HCT116 (cell line): ENCODE measurements at regions not wholly inside any gene's neighbourhood (a gene's known extent, or its start where the extent isn't known, plus 50 kb on each side); places are given as distances from the start of the nearest gene placed in this dataset.

Experiments
- ATAC-seq: fragments of 200-7000 bp; cut with Tn5 transposase; 2 replicates; pipeline ENCODE4 v1.9.1; 2020; ENCODE audit warnings: mild to moderate bottlenecking, moderate library complexity
- BruUV-seq: library from RNA; stranded (reverse); fragments of 400-500 nt; replicated peaks from 2 replicates; lab custom pipeline; 2021; lab: Mats Ljungman, UMichigan
- CTCF ChIA-PET: fragments of 300-600 bp; sonication (Branson Sonifier 250); formaldehyde crosslinking; loops from one replicate; lab custom pipeline; 2021; ENCODE audit warnings: antibody characterized with exemption; lab: Charles Lee
- POLR2A ChIA-PET: fragments of 300-600, 350-600 bp; sonication (Branson Sonifier 250); formaldehyde crosslinking; loops from one replicate; lab custom pipeline; 2021; ENCODE audit warnings: antibody characterized with exemption; lab: Charles Lee
- RAD21 ChIA-PET, 2 experiments: fragments of 300-600 bp; sonication (Branson Sonifier 250); formaldehyde crosslinking; loops; one replicate each; lab custom pipeline; 2023; ENCODE audit warnings: low total read pairs in 2 of 2; ENCODE audit not compliant: uncharacterized antibody in 2 of 2, unreplicated experiment in 2 of 2, low non-redundant PET in 1 of 2; lab: Charles Lee
- DNase-seq: peaks from one replicate; pipeline ENCODE4 v3.0.0-alpha.2; 2010; ENCODE audit warnings: low read depth, low spot score
- H2AFZ ChIP-seq: fragments of 200-600 bp; shearing (Covaris generic), sonication (generic); 2 replicates; pipeline ENCODE4 v1.6.1; 2017; ENCODE audit warnings: low read depth, mixed run types, mixed read lengths, antibody characterized with exemption, low read length; ENCODE audit not compliant: poor library complexity, severe bottlenecking
- H3K27ac ChIP-seq: 2 replicates; pipeline ENCODE4 v1.5.1; 2012; ENCODE audit warnings: low read depth, low read length
- H3K27me3 ChIP-seq: fragments of 200-600 bp; sonication (generic); 2 replicates; pipeline ENCODE4 v1.6.1; 2016; ENCODE audit warnings: mixed run types, low read length, mixed read lengths; ENCODE audit not compliant: insufficient read depth
- H3K36me3 ChIP-seq, 2 experiments: fragments of 200-500 bp in 1 of 2; fragments of 200-600 bp in 1 of 2; sonication (Bioruptor generic) in 1 of 2; sonication (generic) in 1 of 2; 2 replicates each; pipeline versions ENCODE4 v1.5.1 to v1.6.1; 2014 to 2016; ENCODE audit warnings: low read length in 2 of 2, inconsistent platforms in 1 of 2, mixed read lengths in 1 of 2, mixed run types in 1 of 2; ENCODE audit not compliant: insufficient read depth in 2 of 2, control insufficient read depth in 1 of 2
- H3K4me1 ChIP-seq, 2 experiments: fragments of 200-600 bp in 1 of 2; sonication (generic) in 1 of 2; 2 replicates each; pipeline versions ENCODE4 v1.5.1 to v1.6.1; 2012 to 2017; ENCODE audit warnings: low read length in 2 of 2, inconsistent platforms in 1 of 2, mild to moderate bottlenecking in 1 of 2, mixed read lengths in 1 of 2, mixed run types in 1 of 2, moderate library complexity in 1 of 2; ENCODE audit not compliant: insufficient read depth in 2 of 2, control insufficient read depth in 1 of 2
- H3K4me2 ChIP-seq: fragments of 200-600 bp; sonication (generic); 2 replicates; pipeline ENCODE4 v1.6.1; 2017; ENCODE audit warnings: mixed run types, low read length, mixed read lengths
- H3K4me3 ChIP-seq, 2 experiments: fragments of 200-600 bp in 1 of 2; sonication (generic) in 1 of 2; replicated peaks in 1 of 2; 2 replicates each; pipeline ENCODE4 v1.5.1; 2011 to 2016; ENCODE audit warnings: low read length in 2 of 2, control low read depth in 1 of 2, low read depth in 1 of 2, mild to moderate bottlenecking in 1 of 2, mixed read lengths in 1 of 2, mixed run types in 1 of 2
- H3K79me2 ChIP-seq: fragments of 200-600 bp; sonication (generic); 2 replicates; pipeline ENCODE4 v1.6.1; 2017; ENCODE audit warnings: mild to moderate bottlenecking, mixed run types, low read length, moderate library complexity, mixed read lengths; ENCODE audit not compliant: insufficient read depth
- H3K9ac ChIP-seq: fragments of 200-600 bp; sonication (generic); 2 replicates; pipeline ENCODE4 v1.6.1; 2016; ENCODE audit warnings: low read length, mixed read lengths
- H3K9me2 ChIP-seq: fragments of 200-600 bp; sonication (generic), shearing (Covaris generic); 2 replicates; pipeline ENCODE4 v1.6.1; 2017; ENCODE audit warnings: mixed run types, mild to moderate bottlenecking, moderate library complexity; ENCODE audit not compliant: insufficient read depth
- H3K9me3 ChIP-seq, 2 experiments: fragments of 200-500 bp in 1 of 2; fragments of 200-600 bp in 1 of 2; sonication (Bioruptor generic) in 1 of 2; sonication (generic) in 1 of 2; 2 replicates each; pipeline ENCODE4 v1.6.1; 2014 to 2017; ENCODE audit warnings: low read length in 2 of 2, mixed read lengths in 2 of 2, inconsistent platforms in 1 of 2, low read depth in 1 of 2, mild to moderate bottlenecking in 1 of 2, mixed run types in 1 of 2, moderate library complexity in 1 of 2; ENCODE audit not compliant: control insufficient read depth in 1 of 2, insufficient read depth in 1 of 2
- H4K20me1 ChIP-seq: fragments of 200-600 bp; sonication (generic), shearing (Covaris generic); 2 replicates; pipeline ENCODE4 v1.6.1; 2017; ENCODE audit warnings: mixed run types, mild to moderate bottlenecking, moderate library complexity; ENCODE audit not compliant: insufficient read depth
- CBX3 ChIP-seq: IDR thresholded peaks from 2 replicates; pipeline ENCODE4 v1.6.1; 2012; ENCODE audit warnings: low read depth
- CTCF ChIP-seq, 3 experiments: fragments of 200-600 bp in 1 of 3; sonication (generic) in 1 of 3; IDR thresholded peaks in 2 of 3; conservative IDR thresholded peaks in 1 of 3; 2 replicates each; pipeline ENCODE4 v1.5.1; 2012 to 2017; ENCODE audit warnings: low read depth in 2 of 3, low read length in 2 of 3, antibody characterized with exemption in 1 of 3, borderline replicate concordance in 1 of 3, control low read depth in 1 of 3, mild to moderate bottlenecking in 1 of 3, mixed read lengths in 1 of 3, mixed run types in 1 of 3, moderate library complexity in 1 of 3; ENCODE audit not compliant: insufficient read depth in 1 of 3
- EZH2phosphoT487 ChIP-seq: fragments of 200-600 bp; IDR thresholded peaks from 2 replicates; pipeline ENCODE4 v1.6.1; 2018; ENCODE audit warnings: antibody characterized with exemption, borderline replicate concordance
- FOSL1 ChIP-seq: IDR thresholded peaks from 2 replicates; pipeline ENCODE4 v1.6.1; 2012; ENCODE audit warnings: low read depth
- JUND ChIP-seq: IDR thresholded peaks from 2 replicates; pipeline ENCODE4 v1.6.1; 2012
- POLR2A ChIP-seq: IDR thresholded peaks from 2 replicates; pipeline ENCODE4 v1.7.0; 2011; ENCODE audit warnings: borderline replicate concordance; ENCODE audit not compliant: insufficient read depth, insufficient read length; ENCODE audit errors: extremely low read depth
- SP1 ChIP-seq: IDR thresholded peaks from 2 replicates; pipeline ENCODE4 v1.6.1; 2012; ENCODE audit warnings: low read depth
- TCF7L2 ChIP-seq: IDR thresholded peaks from 2 replicates; pipeline ENCODE4 v1.7.0; 2011; ENCODE audit warnings: borderline replicate concordance, inconsistent platforms; ENCODE audit not compliant: insufficient read depth, insufficient read length; ENCODE audit errors: extremely low read depth
- ZFX ChIP-seq: fragments of 450-650 bp; IDR thresholded peaks from 2 replicates; pipeline ENCODE4 v1.6.1; 2017
- intact Hi-C: fragments of 100-400 bp; cut with micrococcal nuclease; formaldehyde crosslinking; loops from 2 replicates; pipeline ENCODE4 v1.10.0; 2022
- TF ChIP-seq, protein P1 (sequence below): IDR thresholded peaks from 2 replicates; pipeline ENCODE4 v1.6.1; 2012
- TF ChIP-seq, protein P2 (sequence below): IDR thresholded peaks from 2 replicates; pipeline ENCODE4 v1.6.1; 2012; ENCODE audit warnings: low read depth

DNA sequence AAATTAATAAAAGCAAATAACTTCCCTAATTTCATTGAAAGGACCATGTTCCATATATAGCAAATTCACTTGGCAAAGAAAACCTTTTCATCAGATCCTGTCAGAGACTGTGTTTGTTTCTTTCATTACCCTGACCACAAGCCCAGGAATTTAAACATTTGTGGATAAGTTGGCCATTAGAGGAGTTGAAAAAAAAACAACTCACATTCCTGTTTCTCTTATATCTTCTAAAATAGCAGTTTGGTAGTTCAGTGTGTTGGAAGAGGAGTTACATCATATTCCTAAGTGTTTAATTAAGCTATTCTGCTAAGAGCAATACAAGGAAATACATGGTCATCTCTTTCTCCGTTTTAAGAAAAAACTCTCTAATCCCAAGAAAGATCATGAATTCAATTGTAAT lies 505.6 kb downstream of the TLE1 start:
- ChIA-PET POLR2A (no interaction called here), RAD21 (no interaction called here), CTCF (no interaction called here)
- Histone ChIP-seq H3K9me3 (no peaks in the 10 kb centered on the region), H3K9me2 (no peaks in the 10 kb centered on the region), H4K20me1 (no peaks in the 10 kb centered on the region), H3K4me2 (no peak overlapping the region), H3K36me3 (no peaks in the 10 kb centered on the region), H3K4me3 (no peak overlapping the region), H2AFZ (no peak overlapping the region), H3K27me3 (no peaks in the 10 kb centered on the region), H3K79me2 (no peaks in the 10 kb centered on the region), H3K4me1 (no peaks in the 10 kb centered on the region), H3K9ac (no peak overlapping the region), H3K27ac (no peak overlapping the region)
- intact Hi-C loops, result no loop called here
- TF ChIP-seq FOSL1 (no peak), CBX3 (no peak), CTCF (IDR thresholded peaks at IDR 0.05 in 2 of 3, conservative IDR thresholded peaks at IDR 0.05 in 1 of 3; ENCODE audit: borderline replicate concordance in 1 of 3, insufficient read depth in 1 of 3, low read depth in 2 of 3, low read length in 2 of 3) (no peak), EZH2phosphoT487 (no peak), POLR2A (no peak), SP1 (no peak), JUND (no peak), ZFX (no peak), TCF7L2 (no peak)
- TF ChIP-seq, protein P1, sequence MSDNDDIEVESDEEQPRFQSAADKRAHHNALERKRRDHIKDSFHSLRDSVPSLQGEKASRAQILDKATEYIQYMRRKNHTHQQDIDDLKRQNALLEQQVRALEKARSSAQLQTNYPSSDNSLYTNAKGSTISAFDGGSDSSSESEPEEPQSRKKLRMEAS, result no peak
- TF ChIP-seq, protein P2, sequence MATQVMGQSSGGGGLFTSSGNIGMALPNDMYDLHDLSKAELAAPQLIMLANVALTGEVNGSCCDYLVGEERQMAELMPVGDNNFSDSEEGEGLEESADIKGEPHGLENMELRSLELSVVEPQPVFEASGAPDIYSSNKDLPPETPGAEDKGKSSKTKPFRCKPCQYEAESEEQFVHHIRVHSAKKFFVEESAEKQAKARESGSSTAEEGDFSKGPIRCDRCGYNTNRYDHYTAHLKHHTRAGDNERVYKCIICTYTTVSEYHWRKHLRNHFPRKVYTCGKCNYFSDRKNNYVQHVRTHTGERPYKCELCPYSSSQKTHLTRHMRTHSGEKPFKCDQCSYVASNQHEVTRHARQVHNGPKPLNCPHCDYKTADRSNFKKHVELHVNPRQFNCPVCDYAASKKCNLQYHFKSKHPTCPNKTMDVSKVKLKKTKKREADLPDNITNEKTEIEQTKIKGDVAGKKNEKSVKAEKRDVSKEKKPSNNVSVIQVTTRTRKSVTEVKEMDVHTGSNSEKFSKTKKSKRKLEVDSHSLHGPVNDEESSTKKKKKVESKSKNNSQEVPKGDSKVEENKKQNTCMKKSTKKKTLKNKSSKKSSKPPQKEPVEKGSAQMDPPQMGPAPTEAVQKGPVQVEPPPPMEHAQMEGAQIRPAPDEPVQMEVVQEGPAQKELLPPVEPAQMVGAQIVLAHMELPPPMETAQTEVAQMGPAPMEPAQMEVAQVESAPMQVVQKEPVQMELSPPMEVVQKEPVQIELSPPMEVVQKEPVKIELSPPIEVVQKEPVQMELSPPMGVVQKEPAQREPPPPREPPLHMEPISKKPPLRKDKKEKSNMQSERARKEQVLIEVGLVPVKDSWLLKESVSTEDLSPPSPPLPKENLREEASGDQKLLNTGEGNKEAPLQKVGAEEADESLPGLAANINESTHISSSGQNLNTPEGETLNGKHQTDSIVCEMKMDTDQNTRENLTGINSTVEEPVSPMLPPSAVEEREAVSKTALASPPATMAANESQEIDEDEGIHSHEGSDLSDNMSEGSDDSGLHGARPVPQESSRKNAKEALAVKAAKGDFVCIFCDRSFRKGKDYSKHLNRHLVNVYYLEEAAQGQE, result no peak
- ATAC-seq (no peak), DNase-seq (no peak)
- no TSS peak for BruUV-seq
